NCI-H345 treated with DMSO at 0.1 percent for 48 hours (cell line): ENCODE measurements at regions not wholly inside any gene's neighbourhood (a gene's known extent, or its start where the extent isn't known, plus 50 kb on each side); places are given as distances from the start of the nearest gene placed in this dataset.

ENCODE experiments used
- DNase-seq: peaks from one replicate; lab custom pipeline; 2025; ENCODE audit not compliant: unreplicated experiment; lab: John Stamatoyannopoulos, UW

DNA sequence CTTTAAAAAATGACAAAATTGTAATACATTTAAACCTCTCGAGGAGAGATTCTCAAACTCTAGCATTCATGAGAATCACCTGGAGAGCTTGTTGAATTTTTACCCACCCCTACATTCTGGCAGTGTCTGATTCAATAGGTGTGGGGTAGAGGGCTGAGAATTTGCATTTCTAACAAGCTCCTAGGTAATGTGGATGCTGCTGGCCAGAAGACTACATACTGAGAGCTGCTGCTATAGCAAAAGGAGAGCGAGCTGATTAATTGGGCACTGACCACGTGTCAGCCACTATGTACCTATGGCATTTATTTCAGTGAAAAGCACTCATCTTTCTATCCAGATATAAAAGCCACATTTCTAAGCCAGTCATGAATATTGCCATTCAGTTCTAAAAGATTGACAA, 169.0 kb upstream of the NRSN1 start:
- no peak for DNase-seq

DNA sequence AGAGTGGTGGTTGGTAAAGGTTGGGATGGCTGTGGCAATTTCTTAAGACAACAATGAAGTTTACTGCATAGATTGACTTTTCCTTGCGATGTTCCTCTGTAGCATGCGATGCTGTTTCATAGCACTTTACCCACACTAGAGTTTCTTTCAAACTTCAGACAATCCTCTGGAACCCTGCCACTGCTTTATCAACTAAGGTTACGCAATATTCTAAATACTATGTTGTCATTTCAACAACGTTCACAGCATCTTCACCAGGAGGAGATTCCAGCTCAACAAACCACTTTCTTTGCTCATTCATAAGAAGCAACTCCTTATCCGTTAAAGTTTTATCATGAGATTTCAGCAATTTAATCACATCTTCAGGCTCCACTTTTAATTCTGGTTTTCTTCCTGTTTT, 161.2 kb upstream of the NRSN1 start:
- DNase-seq, result no peak

DNA sequence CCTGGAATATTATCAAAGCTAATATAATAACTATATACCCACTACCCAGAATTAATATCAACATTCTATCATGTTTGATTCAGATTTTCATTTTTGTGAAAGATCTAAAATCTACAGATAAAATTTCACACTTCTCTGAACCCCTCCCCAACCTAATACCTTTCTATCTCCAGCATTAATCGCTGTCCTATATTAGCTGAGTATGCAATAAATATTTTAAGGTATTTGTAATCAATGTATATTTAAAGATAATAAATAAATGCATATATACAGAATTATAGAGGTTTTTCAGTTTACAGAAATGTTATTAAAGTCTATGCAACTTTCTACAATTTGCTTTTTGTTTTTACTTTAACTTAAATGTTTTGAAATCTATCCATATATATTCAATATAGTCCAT, 156.7 kb upstream of the NRSN1 start:
- DNase-seq, result no peak

DNA sequence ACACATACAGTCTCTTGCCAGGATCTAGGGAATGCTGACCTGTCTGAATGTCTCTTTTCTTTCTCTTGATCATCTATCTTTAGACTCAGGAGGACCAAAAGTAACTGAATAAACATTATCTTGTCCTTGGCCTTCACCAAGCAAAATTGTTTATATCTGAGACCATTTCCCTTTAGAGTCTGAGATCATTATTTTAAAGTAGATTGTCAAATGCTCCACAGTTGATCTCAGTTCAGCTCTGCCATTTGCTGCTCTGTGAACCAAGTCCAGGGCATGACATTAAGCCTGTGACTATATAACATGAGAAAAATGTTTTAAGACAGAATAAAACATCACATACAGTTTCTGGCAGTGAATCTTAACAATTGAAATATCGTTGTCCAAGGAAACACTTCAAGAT, 148.3 kb upstream of the NRSN1 start:
- DNase-seq, result no peak

DNA sequence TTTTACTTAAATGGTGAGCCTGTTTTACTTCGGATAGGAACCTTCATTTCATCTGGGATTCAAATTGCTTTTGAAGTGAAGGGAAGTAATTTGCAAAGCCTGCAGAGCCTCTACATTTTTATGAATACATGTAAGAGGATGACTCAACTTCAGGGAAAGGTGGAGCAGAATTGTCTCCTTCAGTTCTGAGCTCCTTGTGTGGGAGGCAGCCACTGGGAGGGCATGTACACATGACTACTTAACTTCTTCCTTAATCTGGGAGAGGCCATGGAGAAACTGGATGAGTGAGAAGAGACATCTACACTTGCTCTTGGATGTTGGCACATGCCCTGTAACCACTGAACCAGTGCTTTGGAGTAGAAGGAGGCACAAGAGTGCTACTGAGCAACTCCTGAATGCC, 145.1 kb upstream of the NRSN1 start:
- no peak for DNase-seq

DNA sequence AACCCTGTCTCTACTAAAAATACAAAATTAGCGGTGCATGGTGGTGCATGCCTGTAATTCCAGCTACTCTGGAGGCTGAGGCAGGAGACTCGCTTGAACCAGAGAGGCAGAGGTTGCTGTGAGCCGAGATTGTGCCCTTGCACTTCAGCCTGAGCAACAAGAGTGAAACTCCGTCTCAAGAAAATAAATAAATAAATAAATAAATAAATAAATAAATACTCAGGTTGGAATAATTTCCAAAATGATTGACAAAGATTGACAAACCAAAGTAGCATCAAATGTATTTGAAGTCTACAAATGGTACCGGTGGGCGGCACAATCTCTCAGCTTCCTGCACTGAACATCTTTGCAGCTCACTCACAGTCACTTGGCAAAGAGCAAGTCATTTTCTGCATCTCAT, 144.1 kb upstream of the NRSN1 start:
- no peak for DNase-seq

DNA sequence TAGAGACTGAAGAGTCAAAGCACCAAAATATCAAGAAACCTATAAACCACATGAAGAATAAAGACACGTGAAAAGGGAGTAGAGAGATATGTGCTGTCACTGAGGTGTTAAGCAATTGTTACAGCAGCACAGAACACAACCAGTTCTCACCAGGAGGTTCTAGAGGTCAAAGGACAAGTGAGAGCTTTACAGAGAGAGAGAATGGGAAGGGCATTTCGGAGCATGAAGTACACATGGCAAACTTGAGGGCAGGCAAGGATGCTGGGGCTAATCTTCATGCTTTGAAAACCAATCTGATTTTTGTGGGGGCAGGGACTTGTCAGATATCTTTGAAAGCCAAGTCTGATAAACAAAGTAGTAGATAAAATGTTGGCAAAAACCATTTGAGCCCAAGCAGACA, 142.3 kb upstream of the NRSN1 start:
- no peak for DNase-seq

DNA sequence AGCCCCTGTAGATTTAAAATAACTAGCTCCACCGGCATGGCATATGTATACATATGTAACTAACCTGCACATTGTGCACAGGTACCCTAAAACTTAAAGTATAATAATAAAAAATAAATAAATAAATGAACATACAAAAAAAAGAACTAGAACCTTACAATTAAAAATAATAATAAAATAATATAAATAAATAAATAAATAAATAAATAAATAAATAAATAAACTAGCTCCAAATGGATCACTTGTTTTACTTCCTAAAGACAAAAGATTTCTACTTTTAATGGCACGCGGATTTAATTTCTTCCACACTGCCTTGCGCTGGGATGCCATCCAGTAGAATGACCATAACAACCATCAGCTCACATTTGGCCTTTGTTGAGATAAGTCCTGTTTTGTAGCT, 141.0 kb upstream of the NRSN1 start:
- DNase-seq, result no peak

DNA sequence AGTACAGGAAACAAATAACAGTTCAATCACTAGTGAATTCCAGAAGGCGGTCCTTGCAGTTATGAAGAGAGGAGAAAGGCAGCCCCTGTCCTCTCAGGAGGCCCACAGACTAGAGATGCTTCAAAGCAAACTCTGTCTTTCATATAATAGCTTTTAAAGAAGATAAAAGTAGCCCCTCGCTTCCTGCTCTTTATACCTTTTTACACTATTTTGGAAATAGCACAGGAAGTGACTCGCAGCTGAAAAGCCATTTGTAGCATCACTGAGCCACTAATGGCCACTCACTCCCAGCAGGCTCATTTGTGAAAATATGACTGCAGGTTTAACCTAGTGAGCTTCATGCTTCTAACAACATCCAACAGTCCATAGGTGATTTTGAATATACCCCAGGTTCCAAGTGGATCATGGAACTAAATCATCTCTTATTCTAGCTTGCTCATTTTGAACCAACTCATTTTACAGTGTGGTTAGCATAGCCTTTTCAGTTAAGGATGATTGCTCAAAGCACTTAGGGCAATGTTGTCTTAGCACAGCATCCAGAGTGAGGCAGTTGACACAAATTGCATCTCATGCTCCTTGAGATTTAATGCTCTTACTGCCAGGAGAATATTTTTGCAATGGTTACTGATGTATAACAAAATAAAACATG, 136.0 kb upstream of the NRSN1 start:
- DNase-seq, result no peak

DNA sequence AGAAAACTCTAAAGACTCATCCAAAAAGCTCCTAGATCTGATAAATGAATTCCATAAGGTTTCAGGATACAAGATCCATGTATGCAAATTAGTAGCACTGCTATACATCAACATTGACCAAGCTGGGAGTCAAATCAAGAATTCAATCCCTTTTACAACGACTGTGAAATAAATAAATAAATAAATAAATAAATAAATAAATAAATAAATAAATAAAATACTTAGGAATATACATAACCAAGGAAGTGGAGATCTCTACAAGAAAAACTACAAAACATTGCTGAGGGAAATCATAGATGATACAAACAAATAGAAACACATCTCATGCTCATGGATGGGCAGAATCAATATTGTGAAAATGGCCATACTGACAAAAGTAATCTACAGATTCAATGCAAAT, 132.0 kb upstream of the NRSN1 start:
- DNase-seq, result no peak

DNA sequence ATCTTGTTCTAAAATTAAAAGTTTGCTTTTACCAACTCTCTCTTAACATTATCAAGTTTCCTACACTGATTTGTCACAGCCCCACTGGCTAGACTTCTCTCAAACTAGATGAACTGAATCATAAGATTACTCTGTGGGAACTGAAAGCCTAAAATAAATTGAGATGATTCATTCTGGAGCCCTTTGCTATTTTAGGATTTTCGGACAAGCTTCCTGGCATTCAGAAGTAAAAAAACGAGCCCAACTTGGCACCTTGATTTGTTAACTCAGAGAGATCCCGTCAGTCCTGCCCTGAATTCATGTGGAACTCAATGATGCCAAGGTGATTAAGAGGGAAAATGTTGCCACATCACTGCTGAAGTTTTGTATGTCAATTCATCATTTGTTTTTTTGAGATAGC, 122.0 kb upstream of the NRSN1 start:
- no peak for DNase-seq

DNA sequence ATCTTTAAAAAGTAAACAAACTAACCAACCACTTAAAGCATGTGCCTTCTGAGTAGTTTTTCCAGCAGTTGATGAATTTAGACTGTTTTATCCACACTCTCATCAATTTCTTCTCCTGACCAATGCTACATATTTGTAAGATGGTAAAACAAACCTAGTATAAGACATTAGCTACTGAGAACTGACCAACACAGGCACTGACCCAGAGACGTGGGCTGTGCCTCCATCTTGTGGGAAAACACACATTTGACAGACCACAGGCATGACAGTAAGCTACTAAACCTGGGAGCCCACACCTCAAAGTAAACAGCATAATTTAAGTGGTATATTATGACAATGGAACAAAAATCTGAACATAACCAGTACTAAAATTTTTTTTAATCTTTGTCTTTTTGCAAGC, 121.4 kb upstream of the NRSN1 start:
- DNase-seq, result no peak

DNA sequence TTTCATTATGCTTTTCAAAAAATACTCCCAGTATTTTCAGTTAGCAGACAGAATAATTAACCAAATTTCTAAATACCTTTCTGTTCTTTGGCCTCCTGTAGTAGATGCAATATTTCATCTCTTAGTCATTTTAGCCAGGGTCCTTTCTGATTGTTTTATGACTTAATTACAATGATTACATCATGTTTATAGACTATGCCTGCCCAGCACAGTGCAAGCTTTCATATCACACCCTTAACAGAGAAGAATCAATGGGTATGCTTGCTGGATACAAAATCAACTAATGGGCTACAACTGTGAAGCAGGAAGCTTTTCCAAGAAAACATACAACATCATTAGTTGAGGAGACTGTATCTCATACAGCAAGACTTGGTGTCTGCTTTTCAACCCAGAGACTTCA, 119.8 kb upstream of the NRSN1 start:
- no peak for DNase-seq

DNA sequence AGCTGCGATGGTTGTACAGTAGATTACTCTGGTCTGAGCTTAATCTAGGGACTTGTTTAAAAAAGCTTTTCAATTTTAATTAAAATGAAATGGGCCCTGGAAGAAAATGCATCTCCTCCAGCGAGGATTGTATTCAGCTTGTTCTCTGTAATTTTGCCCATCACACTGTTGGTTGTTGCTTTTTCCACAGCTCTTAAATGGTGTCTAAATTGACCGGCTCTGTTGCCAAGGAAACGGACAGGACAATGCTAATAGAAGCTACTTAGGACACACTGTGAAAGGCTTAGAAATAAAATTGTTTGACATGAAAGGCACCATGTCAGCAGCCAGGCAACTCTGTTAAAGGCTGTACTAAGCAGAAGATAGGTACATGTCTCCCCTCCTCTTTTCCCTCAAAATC, 116.7 kb upstream of the NRSN1 start:
- peak; percentile 6 for DNase-seq

DNA sequence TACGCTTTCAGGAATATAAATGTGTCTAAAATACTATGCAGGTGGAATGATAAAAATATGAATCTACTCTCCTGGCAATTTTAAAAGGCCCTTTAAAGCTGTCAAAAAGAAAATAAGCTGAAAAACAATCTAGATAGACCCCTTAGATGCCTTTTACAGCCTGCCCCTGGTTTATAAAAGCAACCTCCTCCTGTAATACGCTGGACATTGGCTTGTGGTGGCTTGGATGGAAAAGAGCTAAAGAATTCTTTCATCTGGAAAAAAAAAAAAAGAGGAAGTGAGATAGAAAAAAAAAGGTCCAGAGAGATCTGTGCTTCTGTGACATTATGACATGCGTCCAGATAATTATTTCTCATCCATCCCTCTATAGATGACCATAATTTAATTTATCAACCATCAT, 115.9 kb upstream of the NRSN1 start:
- no peak for DNase-seq

DNA sequence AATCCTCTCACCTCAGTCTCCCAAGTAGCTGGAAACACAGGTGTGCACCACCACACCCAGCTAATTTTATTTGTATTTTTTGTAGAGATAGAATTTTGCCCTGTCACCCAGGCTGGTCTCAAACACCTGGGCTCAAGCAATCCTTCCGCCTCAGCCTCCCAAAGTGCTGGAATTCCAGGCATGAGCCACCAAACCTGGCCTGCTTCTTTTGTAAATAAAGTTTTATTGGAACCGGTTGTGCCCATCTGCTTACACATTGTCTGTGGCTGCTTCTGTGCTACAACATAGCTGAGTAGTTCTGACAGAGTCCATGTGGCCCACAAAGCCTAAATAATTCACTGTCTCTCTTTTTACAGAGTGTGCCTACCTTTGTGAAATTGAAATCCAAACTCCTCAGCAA, 109.7 kb upstream of the NRSN1 start:
- no peak for DNase-seq

DNA sequence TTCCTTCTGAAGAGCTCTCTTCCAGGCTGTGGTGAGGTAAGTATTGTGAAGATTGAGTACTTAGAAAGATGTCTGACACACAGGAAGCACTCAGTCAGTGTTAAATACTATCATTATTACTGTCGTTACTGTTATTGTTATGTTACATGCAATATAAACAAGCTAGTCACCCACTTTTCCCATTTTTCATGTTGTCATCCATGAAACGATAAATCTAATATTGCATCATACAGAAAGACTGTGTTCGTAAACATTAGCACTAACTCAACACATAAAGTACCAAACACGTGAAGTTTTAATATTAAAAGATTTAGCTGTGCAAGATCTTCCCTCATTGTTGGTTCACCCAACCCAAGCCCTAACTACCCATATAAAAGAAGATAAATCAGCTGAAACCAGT, 109.2 kb upstream of the NRSN1 start:
- DNase-seq, result no peak

DNA sequence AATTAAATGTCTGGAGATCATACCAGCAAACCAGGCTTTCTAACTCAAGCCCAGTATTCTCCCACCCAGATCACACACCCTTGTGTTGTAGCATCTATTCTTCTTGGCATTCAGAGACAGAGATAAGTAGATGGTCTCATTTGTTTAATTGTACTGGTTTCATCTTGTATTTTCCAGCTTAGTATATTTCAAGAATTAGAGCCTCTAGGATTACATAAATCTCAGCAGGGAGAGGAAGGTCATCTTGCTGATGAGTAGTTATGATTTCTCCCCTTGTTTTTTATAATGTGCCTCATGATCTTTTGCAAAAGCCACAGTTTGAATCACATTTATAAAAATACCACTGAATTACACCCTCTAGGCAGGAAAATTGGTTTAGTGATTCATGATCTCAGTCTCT, 106.6 kb upstream of the NRSN1 start:
- no peak for DNase-seq

DNA sequence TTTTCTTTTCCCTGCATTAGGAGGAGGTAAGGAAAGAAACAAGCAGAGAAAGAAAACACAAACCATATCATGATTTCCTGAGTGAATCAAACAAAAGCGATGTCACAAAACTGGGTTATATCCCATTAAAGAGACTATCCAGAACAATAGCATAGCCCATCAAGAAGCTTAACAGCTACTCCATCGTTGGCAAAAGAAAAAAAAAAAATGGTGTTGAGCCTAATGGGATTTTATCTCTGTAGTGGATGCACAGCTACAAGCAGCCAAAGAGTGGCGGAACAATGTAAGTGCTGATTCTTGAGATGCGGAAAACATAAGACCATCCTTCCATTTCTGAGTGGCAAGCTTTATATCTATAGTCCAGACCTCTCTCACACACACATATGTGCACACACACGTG, 106.2 kb upstream of the NRSN1 start:
- no peak for DNase-seq

DNA sequence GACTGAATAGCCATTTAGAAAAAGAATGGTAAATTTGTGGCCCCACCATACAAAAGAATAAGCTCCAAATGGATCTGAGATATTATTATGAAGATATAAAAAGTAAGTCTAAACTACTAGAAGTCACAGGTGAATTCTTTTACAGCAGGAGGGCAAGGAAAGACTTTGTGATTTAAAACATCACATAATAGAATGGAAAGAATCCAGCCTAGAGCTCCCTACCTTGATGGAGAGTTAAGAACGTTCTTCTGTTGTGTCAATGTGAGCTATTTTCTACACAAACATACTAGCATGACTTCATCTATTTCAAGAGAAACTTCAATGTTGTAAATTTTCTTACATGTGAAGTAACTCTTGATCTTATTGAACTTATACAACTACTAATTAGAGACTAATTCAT, 100.0 kb upstream of the NRSN1 start:
- no peak for DNase-seq

DNA sequence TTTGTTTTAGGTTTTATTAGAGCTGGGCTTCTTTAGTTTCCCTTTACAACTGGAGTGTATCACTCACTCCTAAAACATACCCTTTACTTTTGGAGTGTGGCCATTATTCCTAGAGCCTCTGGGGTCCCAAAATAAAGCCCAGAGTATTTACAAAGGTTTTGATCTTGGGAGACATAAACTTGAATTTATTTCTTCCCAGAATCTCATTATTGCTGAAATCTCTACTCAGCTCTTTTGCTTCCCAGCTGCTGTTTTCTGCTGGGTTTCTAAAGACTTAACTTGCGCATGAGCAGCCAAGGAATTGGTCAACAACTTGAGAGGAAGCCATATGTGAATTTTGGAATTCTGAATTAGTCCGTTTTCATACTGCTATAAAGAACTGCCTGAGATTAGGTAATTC, 94.5 kb upstream of the NRSN1 start:
- no peak for DNase-seq

DNA sequence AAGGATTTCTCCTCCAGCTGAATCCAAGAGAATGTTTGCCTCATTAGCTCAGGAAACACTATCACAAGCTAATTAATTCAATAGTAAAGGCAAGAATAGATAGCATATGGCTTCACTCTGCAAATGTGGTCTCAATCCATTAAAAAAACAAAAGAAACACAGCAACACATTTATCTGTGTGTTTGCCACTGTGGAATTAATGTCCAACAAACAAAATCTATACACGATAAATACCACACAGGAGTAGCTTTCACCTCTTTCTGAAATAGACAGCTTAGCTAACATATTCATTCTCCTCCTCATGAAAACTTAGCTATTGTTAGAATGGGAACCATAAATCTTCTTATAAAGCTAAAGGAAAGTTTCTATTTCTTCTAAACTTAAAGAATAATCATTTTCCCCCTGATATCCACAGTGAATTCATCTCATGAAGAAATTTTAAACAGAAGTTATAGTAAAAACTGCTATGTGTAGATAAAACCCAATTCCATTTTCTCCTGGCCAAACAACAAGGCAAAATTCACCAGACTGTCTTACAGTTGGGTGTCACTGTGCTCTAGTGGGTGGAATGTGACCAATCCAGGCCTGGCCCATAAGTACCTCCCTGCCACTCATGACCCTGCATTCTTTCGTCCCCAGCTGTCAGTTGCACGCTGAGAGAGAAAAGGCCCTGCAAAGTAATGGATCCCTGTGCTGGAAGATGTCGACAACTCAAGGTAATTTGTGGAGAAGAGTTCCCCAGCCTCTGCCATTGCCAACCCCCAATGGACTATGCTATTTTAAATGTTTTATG, 92.9 kb upstream of the NRSN1 start:
- no peak for DNase-seq

DNA sequence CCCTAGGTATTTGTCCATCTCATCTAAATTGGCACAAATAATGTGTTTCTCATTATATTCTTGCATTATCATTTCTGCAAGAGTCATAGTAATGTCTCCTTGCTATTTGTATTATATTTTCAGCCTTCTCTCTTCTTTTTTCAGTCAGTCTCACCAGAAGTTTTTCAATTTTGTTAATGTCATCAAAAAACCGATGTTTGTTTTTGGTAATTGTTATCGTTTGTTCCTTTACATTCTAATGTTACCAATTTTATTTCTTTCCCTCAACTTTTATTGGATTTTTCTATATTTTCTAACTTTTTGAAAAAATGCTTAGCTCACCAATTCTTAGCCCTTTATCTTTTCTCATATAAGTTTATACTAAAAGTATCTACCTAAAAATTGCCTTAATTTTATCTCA, 82.2 kb upstream of the NRSN1 start:
- no peak for DNase-seq
